HepG2 (cell line): ENCODE measurements at regions not wholly inside any gene's neighbourhood (a gene's known extent, or its start where the extent isn't known, plus 50 kb on each side); places are given as distances from the start of the nearest gene placed in this dataset.

ENCODE experiments used
- CHD2 ChIP-seq: IDR thresholded peaks from 2 replicates; pipeline ENCODE4 v1.6.1; 2011; ENCODE audit warnings: low read depth, low read length, improper control_type of control experiment
- ELF4 ChIP-seq: sonication (generic); formaldehyde crosslinking; IDR thresholded peaks from 2 replicates; pipeline ENCODE4 v1.5.0; 2020; ENCODE audit warnings: missing genetic modification reagents, mild to moderate bottlenecking, moderate library complexity, borderline replicate concordance
- GABPA ChIP-seq, 2 experiments: IDR thresholded peaks; 2 replicates each; pipeline ENCODE4 v1.6.1; 2011 to 2016; ENCODE audit warnings: low read depth in 2 of 2, low read length in 1 of 2, missing biosample characterization in 1 of 2, missing genetic modification characterization in 1 of 2
- PRMT3 ChIP-seq: sonication (generic); formaldehyde crosslinking; IDR thresholded peaks from 2 replicates; pipeline ENCODE4 v1.8.1; 2022; ENCODE audit warnings: low read depth, mild to moderate bottlenecking, moderate library complexity, missing genetic modification reagents, borderline replicate concordance
- RCOR2 ChIP-seq: IDR thresholded peaks from 2 replicates; pipeline ENCODE4 v1.6.1; 2016; ENCODE audit warnings: missing biosample characterization, missing genetic modification reagents
- RFX5 ChIP-seq: IDR thresholded peaks from 2 replicates; pipeline ENCODE4 v1.6.1; 2011; ENCODE audit warnings: low read depth, low read length, improper control_type of control experiment
- SIN3A ChIP-seq: IDR thresholded peaks from 2 replicates; pipeline ENCODE4 v1.6.1; 2011; ENCODE audit warnings: low read depth, mild to moderate bottlenecking, control low read depth, low read length, borderline replicate concordance
- SRSF9 ChIP-seq: fragments of 200-400 bp; formaldehyde crosslinking; IDR thresholded peaks from 2 replicates; pipeline ENCODE4 v1.6.1; 2018; ENCODE audit warnings: borderline replicate concordance, mild to moderate bottlenecking, low read depth, low read length; ENCODE audit not compliant: insufficient read depth, poor library complexity, severe bottlenecking
- TP53 ChIP-seq: sonication (generic); formaldehyde crosslinking; conservative IDR thresholded peaks from 2 replicates; pipeline ENCODE4 v1.4.0; 2020; ENCODE audit warnings: missing genetic modification reagents
- ZNF10 ChIP-seq: sonication (generic); formaldehyde crosslinking; IDR thresholded peaks from 2 replicates; pipeline ENCODE4 v1.4.0; 2020; ENCODE audit warnings: mild to moderate bottlenecking, low read depth, missing genetic modification reagents, borderline replicate concordance
- ZNF34 ChIP-seq: sonication (generic); formaldehyde crosslinking; IDR thresholded peaks from 2 replicates; pipeline ENCODE4 v1.4.0; 2020; ENCODE audit warnings: mild to moderate bottlenecking, missing genetic modification reagents, borderline replicate concordance
- TF ChIP-seq, protein P1 (sequence below): sonication (generic); formaldehyde crosslinking; IDR thresholded peaks from 2 replicates; pipeline ENCODE4 v1.5.0; 2020; ENCODE audit warnings: mild to moderate bottlenecking, missing genetic modification reagents, moderate library complexity
- TF ChIP-seq, protein P2 (sequence below): sonication (generic); formaldehyde crosslinking; IDR thresholded peaks from 2 replicates; pipeline ENCODE4 v1.5.1; 2020; ENCODE audit warnings: missing genetic modification reagents, mild to moderate bottlenecking, borderline replicate concordance

DNA sequence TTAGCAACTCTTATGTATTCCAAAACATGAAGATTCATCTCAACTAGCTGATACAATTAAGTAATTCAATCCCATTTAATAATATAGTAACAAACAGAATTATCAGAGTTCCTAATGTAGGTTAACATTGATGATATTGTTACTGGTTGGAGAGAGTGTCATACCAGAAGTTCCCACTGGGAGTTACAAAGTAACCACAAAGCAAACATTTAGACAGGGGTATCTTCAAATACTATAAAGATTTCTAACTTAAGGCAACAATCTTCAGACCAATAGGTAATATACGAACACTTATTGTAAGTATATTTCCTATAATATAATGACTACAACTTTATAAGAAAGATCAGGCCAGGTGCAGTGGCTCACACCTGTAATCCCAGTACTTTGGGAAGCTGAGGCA lies 1372.9 kb upstream of the PIK3C3 start:
- TF ChIP-seq ELF4 (CRISPR knock-in tag) (no peak), SRSF9 (no peak), CHD2 (no peak), TP53 (no peak), ZNF34 (CRISPR knock-in tag) (no peak), RCOR2 (CRISPR knock-in tag) (no peak), PRMT3 (CRISPR knock-in tag) (no peak), GABPA (IDR thresholded peaks at IDR 0.05; ENCODE audit: low read depth, low read length) (no peak), GABPA (CRISPR knock-in tag; IDR thresholded peaks at IDR 0.05; ENCODE audit: low read depth) (no peak), RFX5 (no peak), ZNF10 (no peak), SIN3A (no peak)
- TF ChIP-seq, protein P1, sequence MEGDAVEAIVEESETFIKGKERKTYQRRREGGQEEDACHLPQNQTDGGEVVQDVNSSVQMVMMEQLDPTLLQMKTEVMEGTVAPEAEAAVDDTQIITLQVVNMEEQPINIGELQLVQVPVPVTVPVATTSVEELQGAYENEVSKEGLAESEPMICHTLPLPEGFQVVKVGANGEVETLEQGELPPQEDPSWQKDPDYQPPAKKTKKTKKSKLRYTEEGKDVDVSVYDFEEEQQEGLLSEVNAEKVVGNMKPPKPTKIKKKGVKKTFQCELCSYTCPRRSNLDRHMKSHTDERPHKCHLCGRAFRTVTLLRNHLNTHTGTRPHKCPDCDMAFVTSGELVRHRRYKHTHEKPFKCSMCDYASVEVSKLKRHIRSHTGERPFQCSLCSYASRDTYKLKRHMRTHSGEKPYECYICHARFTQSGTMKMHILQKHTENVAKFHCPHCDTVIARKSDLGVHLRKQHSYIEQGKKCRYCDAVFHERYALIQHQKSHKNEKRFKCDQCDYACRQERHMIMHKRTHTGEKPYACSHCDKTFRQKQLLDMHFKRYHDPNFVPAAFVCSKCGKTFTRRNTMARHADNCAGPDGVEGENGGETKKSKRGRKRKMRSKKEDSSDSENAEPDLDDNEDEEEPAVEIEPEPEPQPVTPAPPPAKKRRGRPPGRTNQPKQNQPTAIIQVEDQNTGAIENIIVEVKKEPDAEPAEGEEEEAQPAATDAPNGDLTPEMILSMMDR (CRISPR knock-in tag): no peak
- TF ChIP-seq, protein P2, sequence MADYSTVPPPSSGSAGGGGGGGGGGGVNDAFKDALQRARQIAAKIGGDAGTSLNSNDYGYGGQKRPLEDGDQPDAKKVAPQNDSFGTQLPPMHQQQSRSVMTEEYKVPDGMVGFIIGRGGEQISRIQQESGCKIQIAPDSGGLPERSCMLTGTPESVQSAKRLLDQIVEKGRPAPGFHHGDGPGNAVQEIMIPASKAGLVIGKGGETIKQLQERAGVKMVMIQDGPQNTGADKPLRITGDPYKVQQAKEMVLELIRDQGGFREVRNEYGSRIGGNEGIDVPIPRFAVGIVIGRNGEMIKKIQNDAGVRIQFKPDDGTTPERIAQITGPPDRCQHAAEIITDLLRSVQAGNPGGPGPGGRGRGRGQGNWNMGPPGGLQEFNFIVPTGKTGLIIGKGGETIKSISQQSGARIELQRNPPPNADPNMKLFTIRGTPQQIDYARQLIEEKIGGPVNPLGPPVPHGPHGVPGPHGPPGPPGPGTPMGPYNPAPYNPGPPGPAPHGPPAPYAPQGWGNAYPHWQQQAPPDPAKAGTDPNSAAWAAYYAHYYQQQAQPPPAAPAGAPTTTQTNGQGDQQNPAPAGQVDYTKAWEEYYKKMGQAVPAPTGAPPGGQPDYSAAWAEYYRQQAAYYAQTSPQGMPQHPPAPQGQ (CRISPR knock-in tag): no peak
